ENCODE measurements at regions not wholly inside any gene's neighbourhood (a gene's known extent, or its start where the extent isn't known, plus 50 kb on each side); places are given as distances from the start of the nearest gene placed in this dataset.
"Not testable (repeated sequence)": the region's sequence is repeated elsewhere in the genome, so short reads cannot be mapped to it uniquely, and the experiment has no call there.

DNA sequence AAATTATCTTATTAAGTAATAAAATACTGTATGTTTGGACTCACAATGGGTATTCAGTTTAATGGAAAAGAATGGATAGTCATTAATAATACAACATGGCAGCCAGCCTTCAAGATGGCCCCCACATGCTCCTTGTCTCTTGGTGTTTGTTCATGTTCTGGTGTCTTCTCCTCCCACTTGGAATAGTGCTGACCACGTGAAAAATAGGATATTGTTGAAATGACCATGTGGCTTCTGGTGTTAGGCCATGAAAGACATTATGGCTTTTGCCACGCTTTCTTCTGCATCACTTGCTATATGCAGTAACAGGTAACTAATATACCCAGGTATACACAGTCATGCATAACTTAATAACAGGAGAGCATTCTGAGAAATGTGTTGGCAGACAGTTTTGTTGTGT is 341.0 kb downstream of the KCNJ2 start:
- DNase-seq (ENCODE audit: extremely low read depth, low read depth): no peak

DNA sequence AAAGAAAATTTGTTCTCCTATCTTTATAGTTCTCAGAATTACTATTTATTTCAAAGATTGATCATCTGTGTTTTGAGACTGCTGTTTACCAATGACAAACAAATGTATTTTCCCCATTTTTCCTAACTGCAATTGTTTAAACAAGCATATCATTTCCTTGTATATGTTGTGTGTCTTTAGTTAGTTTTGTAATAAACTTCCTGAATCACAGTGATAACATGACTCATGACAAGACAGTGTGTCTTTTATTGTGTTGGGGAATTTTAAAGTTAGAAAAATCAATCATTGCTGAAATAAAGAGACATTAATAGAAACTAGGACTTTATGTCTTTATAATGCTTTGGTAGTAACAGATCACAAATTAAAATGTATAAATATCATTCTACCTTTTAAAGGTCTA is 348.5 kb downstream of the KCNJ2 start:
- DNase-seq (ENCODE audit: extremely low read depth, low read depth): no peak

DNA sequence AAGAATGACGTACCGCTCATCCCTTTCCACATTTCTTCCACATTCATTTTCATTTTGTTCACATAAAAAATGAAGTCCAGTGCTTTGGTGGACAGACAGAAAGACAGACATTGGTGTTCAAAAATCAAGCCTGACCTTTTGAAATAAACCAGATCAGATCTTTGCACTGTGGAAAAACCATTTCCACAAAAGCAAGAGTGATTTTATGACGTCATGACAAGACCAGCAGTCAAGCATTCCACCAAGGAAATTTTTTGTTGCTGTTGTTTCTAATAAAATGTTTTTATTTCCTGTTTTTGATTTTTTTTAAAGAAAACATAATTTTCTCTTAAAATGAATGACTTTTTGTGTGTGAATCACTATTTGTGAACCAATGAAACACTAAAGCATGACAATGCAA is 350.0 kb downstream of the KCNJ2 start:
- DNase-seq (ENCODE audit: extremely low read depth, low read depth): no peak

DNA sequence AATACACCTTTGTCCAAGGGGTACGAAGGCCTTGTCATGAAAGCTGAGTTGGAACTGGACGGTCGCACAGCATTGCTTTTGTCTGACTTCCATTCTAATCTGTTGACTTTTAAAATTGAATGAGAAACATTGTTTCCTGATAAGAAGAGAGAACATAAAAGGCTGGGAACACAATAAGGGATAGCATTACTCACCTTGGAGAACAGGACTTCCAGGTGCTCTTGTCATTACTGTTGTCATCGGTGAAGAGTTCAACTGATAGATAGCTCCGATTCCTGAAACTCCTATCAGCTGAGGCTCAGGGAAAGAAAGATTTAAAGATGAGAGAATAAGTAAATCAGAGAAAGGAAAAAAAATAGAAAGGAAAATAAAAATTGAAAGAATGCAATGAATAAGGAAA is 351.1 kb downstream of the KCNJ2 start:
- DNase-seq (ENCODE audit: extremely low read depth, low read depth): no peak

DNA sequence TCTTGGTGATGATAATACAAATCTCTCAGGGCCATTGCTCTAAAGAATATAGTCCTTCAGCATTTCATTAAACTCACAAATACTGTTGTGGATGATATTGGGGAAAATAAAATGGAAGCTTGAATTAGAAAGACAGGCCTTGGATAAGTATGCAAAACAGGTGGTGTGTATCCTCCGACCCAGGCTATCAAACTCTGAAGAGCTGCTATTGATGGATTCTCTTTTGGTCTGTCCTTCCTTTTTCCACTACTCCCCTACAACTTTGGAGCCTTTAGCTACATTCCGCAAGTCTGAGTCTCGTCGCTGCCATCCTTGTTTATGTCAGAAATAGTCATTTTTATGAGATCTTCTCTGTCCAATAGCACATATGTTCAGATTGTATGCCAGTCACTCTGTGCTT is 351.6 kb downstream of the KCNJ2 start:
- no peak for DNase-seq (ENCODE audit: extremely low read depth, low read depth)

DNA sequence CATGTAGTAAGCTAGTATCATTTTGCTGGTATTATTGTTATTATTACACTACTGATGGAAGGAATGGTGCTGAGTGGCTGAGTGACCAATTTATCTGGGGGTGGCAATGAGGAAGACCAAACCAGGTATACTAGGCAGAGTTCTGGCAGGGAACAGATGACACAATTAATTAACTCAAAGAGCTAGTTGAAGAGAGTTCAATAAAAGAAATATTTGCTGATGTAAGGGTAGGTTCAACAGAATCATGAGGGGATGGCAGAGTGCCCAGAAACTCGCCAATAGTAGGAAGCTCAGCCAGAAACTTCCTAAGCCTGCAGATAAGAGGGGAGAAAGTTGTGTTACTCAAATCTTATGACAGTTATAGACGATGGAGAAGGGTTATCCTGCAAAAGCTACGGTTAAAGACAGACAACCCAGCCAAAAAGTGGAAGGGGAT is 352.5 kb downstream of the KCNJ2 start:
- DNase-seq (ENCODE audit: extremely low read depth, low read depth): no peak

DNA sequence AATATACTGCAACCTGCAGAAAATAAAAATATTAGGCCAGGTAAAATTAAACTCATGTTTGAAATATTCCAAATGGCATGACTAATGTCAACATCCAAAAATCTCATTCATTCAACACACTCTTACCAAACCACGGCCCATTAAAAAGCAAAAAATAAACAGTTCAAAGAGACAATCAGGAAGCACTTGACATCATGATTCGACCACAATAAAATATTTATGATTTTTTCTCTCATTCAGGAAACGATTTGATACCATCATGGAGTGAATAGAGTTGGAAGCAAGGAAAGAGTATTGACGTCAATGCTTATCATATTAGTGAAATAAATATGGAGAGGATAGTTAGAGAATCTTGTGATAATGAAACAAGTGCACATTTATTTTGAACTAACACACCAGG is 354.1 kb downstream of the KCNJ2 start:
- DNase-seq (ENCODE audit: extremely low read depth, low read depth): no peak

DNA sequence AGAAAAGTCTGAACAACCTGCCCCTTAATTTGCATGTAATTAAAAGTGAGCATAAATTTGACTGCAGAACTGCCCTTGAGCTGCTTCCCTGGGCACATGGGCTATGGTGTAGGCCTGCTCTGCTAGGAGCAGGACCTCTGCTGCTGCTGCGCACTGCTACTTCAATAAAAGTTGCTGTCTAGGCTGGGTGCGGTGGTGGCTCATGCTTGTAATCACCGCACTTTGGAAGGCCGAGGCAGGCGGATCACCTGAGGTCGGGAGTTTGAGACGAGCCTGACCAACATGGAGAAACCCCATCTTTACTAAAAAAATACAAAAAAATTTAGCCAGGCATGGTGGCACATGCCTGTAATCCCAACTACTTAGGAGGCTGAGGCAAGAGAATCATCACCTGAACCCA is 355.7 kb downstream of the KCNJ2 start:
- not testable (repeated sequence) for DNase-seq (ENCODE audit: extremely low read depth, low read depth)

DNA sequence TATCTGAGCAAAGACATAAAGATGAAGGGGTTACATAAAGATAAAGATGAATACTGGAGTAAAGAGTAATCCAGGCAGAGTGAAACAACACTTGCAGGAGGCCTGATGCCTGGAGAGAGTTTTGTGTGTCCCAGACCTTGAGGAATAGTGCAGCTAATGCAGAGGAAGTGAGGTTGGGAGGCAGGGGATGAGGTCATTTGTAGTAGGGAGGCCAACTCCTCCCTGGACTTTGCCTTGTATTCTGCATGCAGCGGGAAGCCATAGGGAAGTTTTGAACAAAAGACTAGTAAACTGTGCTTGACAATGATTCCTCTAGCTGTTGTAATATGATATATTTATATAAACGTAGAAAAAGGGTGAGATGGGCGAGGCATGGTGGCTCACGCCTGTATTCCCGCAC is 356.6 kb downstream of the KCNJ2 start:
- no peak for DNase-seq (ENCODE audit: extremely low read depth, low read depth)

DNA sequence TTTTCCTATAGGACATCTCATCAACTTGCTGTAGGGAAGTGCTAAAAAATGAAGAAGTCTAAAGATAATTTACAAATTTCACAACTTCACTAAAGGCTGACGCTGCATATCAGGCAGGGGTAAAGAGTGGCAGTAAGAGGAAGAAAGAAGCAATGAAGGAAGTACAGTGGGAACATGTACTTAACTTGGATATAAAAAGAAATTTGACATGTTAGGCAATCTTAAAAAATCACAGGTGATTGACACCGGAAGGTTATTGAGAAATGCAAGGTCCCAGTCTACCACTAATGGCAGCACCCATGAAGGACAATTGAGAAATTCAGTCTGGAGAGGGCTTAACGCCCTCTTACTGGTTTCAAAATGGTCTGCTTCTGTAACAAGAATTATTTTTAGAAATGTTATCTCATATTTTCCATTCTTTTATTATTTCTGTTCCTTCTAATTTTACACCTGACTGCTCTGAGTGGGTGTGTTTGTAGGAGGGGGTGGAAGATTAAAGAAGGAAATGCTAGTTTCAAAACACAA is 358.1 kb downstream of the KCNJ2 start:
- no peak for DNase-seq (ENCODE audit: extremely low read depth, low read depth)

DNA sequence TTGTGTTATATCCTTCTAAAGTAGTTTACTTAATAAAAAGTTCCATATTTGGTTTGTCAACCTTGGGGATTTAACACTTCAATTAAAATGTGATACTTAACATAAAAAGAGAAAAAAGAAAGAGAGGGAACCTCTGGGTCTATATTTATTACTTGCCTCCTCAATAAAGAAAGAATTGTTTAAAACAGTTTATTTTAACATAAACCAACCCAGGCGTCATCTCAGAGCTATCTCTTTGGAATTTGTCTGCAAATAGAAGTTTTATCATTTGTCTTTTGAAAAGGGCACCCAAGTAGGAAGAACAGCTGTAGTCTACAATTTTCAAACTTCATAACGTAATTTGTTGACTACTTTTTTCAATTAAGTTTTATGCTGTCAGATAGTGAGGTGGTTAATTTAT is 364.1 kb downstream of the KCNJ2 start:
- no peak for DNase-seq (ENCODE audit: extremely low read depth, low read depth)

DNA sequence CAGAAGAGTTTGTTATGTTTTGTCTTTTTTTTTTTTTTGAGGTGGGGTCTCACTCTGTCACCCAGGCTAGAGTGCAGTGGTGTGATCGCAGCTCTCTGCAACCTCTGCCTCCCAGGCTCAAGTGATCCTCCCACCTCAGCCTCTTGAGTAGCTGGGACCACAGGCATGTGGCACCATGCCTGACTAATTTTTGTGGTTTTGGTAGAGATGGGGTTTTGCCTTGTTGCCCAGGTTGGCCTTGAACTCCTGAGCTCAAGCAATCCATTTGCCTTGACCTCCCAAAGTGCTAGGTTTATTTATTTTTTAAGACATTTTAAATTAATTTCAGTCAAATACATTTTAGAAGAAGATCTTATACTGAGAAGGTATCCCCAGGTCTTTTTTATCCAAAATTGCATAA is 366.7 kb downstream of the KCNJ2 start:
- DNase-seq (ENCODE audit: extremely low read depth, low read depth): no peak

DNA sequence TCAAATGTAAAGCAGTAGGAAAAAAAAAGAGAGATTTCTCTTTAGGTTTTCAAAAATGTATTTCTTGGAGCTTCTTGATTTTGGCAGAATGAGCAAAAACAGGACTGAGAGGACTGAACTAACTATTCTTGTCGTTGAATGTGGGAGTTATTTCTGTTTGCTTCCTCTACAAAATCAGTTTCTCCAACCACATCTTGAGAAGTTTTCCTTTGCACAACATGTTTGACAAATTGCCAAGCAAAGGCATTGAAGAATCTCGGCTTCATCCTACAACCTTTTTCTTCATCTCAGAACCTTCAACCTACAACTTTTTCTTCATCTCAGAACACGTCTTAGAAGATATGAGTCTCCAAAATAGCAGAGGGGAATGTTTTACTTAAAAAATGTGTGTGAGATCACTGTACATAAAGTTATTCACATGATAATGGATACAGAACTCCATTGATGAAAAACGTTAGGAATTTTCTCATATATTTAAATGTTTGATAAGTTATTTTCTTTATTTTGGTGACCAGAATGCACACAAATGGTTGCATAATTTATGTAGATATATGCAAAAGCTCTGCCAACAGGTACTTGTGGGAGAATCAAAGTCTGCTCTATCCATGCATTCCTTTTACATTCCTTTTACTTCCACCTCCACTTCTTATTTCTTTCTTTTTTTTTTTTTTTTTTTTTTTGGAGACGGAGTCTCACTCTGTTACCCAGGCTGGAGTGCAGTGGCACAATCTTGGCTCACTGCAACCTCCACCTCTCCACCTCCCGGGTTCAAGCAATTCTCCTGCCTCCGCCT is 370.0 kb downstream of the KCNJ2 start:
- DNase-seq (ENCODE audit: extremely low read depth, low read depth): no peak

DNA sequence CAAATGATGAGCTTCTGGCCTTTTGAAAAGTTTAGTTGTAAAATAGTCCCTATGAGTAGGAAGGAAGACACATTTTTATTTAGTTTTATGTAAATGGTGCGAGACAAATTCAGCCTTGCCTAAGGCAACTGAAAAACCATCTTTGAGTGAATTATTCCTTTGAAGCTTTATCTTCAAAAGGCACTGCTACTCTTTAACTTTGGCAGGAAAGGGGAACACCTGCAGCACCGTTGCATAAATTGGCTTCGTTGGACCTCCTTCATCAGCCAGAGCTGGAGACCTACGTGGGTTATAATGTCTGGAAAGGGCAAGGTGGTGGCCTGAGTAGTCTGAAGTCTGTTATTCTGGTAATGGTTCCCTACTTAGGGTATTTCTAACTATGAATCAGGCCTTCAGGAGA is 373.5 kb downstream of the KCNJ2 start:
- no peak for DNase-seq (ENCODE audit: extremely low read depth, low read depth)

DNA sequence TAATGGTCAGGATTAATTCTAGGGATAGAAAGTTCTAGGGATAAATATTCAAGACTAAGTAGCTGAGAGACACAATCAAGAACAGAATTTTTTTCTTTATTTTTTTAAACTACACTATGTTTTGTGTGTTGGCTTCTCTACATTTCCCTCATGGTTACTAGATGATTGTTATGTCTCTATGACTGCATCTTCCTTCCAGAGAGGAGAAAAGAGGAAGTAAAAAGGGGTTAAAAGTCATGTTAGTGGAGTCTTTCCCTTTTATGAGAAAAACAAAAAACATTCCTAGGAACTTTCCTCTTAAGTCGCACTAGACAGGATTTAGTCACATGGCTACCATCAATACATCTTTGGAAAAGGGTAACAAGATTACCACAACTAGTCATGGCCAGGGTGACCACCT is 375.0 kb downstream of the KCNJ2 start:
- DNase-seq (ENCODE audit: extremely low read depth, low read depth): no peak

DNA sequence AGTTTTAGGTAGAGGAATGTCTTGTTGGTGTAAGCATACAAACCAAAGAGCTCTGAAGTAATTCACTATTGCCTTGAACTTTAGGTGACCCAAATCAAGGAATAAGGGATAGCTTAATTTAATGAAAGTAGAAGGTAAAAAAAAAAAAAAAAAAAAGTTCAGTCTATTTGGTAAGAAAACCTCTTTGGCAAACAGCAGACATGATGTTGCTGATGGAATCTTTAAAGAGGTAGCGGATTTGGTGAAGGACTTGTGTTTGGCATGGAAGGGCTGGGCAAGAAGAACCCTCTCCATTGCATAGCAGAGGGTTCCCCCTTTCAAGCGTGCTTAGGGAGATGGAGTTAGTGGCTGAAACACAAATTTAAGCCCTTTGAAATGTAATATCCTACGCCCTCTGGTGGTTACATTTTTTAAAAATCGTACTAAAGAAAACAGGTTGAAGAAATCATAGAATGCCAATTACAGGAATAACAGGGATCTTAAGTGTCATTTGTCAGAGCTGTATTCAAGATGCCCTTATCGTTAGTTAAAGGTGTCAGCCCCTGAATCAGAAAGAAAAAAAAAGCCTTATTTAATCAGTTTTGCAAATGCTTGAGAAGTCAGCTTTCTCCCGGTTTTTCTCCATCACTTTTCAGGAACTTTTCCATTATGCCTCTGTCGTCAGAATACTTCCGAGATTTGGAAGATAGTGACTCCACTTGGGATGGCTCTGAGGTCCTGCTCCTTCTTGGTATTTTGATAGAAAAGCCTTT is 383.1 kb downstream of the KCNJ2 start:
- peak; percentile 40 for DNase-seq (ENCODE audit: extremely low read depth, low read depth)

DNA sequence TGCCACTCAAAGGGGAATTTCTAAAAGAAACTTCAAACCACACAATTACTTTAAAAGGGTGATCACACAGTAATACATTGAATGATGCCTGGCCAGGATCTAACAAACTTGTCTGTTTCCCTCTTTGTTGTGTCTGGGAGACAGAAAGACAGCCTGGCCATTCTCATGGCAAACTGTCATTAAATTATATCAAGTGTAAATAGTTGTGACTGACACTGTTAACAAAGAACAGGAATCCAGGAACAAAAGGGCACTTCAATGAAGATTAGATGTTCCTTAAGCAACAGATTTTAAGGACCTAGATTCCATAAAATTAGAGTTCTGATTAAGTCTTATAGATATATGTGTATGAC is 383.6 kb downstream of the KCNJ2 start:
- no peak for DNase-seq (ENCODE audit: extremely low read depth, low read depth)

DNA sequence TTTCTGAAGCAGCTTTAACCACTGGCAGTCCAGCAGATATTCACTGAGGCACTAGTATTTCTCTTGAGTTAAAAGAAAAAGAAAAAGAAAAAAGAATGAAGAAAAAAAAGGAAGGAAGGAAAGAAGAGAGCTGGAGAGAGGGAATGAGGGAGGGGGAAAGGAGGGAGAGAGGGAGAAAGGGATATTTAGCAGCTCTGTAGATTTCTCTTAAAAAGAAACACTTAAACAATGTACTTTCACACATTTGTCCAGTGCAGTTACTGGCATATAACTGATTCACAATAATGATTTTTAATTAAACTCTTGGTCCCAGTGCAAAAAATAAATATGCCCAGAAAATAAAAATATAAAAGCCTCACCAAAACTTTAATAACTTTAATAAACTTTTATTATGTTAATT is 386.4 kb downstream of the KCNJ2 start:
- no peak for DNase-seq (ENCODE audit: extremely low read depth, low read depth)

DNA sequence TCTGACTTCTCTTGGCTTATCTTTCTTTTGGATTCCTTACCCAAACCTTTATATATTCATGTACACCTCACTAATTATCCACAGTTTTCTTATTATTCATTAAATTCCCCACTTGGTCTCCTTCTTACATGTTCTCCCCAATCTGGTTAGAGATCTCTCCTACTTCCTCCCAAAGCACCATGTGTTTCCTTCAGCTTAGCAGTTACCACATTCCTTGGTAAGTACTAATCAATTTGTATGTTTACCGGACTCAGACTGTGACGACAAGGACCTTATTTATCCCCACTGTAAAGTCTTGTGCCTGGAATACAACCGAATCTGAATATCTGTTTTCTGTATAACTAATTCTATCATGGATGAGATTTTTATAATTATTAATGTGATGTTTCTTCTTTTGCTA is 389.5 kb downstream of the KCNJ2 start:
- no peak for DNase-seq (ENCODE audit: extremely low read depth, low read depth)

DNA sequence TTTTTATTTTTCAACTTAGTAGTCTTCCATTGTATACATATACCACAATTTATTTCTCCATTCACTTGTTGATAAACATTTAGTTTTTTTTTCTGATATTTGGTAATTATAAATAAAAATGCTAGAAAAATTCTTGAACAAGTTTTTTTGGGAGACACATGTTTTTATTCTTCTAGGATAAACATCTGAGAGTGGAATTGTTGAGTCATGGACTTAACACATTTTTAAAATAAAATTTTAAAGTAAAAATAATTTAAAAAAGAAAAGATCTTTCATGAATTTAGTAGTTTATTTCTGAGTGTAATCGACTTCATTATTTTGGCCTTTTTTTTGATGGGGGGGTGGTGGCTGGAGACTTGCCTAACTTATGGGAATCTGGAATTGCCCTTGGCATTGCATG is 391.1 kb downstream of the KCNJ2 start:
- DNase-seq (ENCODE audit: extremely low read depth, low read depth): no peak

DNA sequence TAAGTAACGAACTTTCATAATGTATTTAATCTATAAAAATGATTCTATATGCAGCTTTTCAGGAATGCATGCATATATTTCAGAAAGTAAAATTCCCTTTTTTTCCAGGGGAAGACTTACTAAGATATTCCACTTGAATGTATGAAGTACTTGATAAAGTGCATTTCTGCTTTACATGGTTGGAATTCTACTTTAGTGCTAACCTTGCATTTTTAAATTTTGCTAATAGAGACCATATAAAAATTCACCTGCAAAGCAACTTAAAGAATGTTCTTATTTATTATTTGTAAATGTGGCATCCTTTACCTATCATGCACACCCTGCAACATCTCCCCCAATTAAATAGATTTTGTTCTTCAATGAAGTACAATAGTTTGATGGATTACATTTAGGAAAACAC is 392.8 kb downstream of the KCNJ2 start:
- no peak for DNase-seq (ENCODE audit: extremely low read depth, low read depth)

DNA sequence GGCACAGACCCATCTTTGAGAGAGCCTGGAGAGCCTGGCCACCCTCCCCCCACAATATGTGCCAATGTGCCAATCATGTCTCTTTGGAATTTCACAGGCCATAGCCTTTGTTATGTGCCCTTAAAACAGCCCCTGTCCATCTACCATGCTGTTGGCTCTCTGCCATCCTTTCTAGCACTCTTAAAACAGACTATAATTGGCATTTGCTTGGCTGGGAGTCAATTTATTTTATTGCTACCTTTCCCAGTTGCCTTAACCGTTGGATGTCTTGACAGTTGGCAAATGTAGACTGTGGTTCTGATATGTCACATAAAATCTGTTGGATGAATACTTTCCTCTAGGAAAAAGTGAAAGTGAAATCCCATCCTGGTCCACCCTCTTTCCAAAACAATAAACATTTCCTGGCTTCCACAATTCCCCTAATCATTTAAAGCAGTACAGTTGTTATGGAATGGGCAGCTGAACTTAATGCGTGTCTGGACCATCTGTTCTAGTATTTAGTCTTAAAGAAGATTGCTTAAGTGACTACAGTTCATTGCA is 394.0 kb downstream of the KCNJ2 start:
- no peak for DNase-seq (ENCODE audit: extremely low read depth, low read depth)
